ENCODE measurements at regions not wholly inside any gene's neighbourhood (a gene's known extent, or its start where the extent isn't known, plus 50 kb on each side); places are given as distances from the start of the nearest gene placed in this dataset.

DNA sequence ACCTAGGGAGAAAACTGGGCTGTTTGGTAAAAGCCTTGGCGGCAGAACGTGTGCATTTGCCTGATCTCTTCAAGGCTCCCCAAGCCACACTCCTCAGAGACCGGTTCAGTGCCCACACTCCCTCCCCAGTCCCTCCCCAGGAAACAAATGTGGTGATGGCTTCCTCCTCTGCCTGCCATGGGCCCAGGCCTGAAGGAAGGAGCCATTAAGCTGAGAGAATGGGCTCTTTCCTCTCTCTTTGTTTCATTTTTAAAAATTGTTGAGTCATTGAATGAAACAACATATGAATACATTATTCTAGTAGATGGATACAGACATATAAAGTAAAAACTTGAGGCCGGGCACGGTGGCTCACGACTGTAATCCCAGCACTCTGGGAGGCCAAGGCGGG, 50.6 kb upstream of the YWHAQ start:
- DNase-seq, result peak; percentile 86

DNA sequence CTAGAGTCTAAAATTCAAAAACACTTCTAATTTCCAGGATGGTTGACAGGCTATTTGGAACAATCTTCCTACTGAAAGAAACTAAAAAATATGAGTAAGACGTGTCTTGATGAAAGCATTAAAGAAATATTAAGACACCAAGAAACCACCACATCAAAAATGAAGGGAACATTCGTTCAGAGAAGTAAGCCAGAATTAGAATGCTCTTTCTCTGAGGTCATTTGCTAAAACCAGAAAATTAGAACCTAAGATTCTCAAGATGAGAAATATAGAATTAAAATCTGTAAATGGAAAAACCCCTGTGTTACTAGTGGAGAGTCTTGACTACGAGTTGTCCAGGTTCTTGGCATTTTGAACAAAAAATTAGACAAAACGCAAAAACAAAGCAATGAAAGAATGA, 54.8 kb upstream of the YWHAQ start:
- no peak for DNase-seq

DNA sequence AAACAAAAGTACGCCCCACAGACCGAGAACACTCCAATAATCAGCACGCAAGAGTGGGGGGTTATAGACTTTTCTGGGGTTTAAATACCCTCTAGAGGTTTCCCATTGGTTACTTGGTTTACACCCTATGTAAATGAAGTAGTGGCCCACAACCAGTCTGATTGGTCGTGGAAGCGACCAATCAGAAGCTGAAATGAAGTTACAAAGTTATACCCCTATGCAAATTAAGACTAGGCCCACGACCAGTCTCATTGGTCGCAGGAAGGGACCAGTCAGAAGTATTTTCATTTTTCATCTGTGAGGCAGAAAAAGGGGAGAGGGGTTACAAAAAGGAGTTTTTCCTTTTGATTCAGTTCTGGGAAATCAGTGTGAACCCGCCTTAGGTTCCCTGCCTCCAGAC, 55.3 kb upstream of the YWHAQ start:
- DNase-seq, result no peak

DNA sequence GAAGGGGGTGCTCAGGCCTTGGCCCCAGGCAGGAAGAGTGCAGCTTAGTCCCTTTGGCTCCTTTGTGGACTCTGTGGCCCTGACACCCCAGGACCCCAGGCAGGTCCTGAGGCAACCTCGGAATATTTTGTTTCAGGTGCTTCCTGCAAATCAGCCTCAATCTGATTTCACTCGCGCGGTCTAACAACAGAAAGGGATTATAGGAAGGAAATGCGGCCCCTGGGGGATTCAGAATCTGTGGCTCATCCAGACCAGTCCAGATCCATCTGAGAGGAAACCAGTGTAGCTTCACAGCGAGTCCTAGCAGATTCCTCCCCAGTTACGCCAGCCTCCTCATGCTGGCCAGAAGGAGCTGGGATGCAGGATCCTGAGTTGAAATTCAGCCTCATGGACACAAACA, 59.5 kb upstream of the YWHAQ start:
- DNase-seq, result peak; percentile 72

DNA sequence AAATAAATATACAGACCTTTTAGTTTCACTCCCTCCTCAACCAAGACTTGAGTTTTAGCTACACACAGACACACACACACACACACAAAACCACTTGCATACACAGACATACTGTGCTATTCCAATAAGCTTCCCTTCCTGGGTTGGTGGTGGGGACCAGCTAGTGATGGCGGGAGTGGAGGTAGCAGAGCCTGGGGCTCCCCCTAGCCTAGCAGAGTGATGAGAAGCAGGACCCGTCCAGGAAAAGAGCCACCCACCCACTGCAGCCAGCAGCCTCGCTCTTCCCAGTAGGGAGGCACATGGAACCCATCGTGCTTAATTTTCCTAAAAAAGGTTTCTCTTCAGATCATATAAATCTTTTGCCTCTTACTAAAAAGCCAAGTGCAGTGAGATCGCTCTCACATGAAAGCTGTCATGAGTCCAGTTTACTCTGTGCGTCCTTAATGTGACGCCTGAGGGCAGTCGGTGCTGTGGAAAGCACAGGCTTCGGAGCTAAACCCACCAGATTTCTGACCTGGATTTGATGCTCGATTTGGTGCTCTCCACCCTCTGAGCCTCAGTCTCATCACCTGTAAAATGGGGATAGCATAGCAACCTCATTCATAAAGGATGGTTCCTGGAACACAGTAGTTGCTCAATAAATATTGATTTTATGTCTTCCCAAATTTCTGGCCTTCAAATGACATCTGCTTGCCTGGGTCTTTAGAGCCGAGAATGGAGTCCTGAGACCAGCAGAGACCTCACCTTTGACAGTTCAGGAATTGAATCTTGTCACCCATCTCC, 60.1 kb upstream of the YWHAQ start:
- DNase-seq, result no peak

DNA sequence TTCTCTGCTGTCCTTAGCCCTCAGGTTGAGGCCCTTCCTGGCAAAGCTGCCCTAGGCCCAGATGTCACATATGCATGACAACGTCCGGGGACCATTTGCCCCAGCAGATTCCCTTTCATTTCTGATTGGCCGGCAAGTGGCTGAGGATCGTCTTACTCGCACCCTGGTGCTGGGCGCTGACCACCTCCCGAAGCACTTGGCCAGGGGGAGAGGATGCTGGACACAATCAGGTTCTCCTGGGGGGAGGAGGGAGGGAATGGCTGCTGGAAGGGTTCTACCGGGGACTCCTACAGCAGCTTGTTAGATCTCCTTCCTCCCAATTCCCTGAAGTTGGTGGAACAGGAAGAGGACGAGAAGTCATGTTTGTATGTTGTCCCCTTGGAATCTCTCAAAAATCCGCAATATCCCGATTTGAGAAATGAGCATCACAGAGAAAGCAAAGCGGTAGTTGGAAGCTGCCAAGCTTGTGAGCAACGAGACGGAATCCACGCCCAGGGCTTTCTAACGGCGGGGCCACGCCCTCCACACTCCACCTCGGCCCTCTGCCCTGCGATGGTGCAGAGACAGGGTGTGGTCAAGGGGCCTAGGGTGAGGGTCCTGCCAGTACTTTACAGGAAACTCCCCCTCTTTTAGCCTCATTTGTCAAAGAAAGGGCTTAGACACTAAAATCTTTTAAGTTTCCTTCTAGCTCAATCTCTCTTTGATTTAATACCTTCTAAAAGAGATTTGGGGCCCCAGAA, 61.8 kb upstream of the YWHAQ start:
- no peak for DNase-seq

DNA sequence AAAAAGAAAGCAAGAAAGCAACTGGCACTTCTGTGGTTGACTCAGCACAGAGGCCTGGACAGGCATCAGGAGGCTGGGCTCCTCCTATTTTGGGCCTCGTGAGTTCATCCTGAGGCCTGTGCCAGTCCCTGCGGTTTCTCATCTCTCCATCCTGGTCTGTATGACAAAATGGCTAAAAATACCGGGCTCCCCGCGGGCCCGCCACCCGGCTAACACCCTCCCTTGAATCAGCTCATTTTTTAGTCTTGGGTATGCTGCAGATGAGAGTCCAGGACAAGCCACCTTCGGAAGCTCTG, 62.3 kb upstream of the YWHAQ start:
- DNase-seq, result peak; percentile 37

DNA sequence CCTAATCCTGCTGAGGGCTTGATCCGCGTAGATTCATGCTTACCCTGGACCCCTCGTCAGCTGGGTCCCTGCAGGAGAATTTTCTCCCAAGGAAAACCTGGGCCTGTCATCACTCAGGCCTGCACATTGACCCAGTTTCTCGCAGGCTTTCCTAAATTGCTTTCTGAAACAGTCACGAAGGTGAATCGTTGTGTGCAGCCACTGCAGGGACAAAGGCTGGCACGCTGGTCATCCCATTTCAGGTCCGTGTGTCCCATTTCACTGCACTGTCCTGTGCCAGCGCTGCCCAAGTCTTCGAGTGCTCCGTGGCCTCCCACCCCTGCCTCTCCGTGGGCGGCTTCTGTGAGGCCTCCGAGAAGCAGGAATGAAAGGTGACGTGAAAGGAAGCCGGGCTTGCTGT, 62.8 kb upstream of the YWHAQ start:
- DNase-seq, result no peak

DNA sequence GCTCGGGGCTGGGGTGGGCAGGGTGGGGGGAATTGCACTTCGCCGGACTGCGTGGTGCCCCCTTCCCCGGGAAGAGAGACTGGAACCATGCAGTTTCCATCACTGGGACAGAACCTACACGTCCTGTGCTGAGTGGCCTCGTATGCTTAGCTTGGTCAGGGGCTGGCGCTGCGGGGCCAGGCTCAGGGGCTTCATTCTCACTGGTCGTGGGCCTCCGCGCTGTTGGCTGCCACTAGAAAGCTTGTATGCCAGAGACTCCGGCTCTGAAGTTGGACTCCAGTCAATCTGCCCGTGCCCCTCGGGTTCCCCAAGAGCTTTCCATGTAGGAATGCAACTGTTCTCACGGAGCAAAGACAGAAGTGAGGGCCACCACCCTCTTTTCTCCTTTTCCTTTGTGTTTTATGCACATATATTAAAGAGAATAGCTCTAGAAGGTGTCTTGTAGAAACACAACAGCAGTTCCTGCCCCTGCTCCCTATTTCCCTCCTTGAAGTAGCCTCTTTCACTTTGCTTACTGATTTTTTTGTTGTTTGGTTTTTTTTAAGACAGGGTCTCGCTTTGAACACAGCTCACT, 64.0 kb upstream of the YWHAQ start:
- DNase-seq, result no peak

DNA sequence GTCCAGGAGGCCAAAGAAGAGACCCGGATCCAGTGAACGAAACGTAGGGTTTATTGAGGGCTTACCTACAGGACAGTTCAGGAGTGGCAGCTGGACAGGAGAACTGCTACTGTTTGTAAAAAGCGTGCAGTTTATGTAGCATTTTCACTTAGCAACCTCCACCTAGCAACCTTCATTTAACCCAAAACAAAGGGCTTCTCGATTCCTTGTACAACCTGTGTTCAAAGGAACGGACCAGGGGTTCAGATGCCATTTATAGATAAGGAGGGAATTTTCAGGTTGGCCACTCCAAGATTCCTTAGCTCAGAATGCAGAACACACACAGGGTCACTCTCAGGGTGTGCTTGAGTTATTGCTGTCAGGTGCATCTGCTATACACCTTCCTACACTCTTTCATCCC, 65.1 kb upstream of the YWHAQ start:
- no peak for DNase-seq

DNA sequence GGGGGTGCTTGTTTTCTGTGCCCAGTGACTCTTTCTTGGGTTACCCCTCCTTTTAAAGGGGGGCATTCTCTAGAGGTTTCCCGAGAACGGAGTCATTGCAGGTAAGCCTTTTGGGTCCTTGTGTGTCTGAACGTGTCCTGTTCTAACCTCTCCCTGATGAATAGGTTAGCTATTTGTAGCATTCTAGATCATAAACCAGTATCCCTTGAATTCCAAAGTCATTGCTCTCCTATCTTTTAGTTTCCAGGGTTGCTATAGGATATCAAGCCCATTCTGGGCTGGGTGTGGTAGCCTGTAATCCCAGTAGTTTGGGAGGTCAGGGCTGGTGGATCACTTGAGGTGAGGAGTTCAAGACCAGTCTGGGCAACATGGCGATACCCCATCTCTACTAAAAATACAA, 65.9 kb upstream of the YWHAQ start:
- DNase-seq, result no peak

DNA sequence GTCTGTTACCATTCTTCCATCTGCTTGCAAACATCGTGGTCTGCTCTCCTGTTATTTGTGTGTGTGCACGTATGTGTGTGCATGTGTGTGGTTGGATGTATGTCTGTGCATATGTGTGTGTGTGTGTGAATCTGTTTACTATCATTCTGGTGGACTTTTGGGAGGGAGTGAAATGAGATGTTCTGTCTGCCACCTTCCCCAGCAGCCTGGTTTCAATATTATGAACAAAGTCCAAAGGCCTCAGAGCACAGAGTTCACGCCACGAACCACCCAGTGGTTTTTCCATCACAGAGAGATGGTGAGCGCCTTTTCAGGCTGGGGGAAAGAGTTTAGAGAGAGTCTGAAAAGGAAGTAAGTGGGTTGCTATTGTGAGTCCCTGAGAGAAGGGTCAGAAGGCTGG, 67.1 kb upstream of the YWHAQ start:
- no peak for DNase-seq

DNA sequence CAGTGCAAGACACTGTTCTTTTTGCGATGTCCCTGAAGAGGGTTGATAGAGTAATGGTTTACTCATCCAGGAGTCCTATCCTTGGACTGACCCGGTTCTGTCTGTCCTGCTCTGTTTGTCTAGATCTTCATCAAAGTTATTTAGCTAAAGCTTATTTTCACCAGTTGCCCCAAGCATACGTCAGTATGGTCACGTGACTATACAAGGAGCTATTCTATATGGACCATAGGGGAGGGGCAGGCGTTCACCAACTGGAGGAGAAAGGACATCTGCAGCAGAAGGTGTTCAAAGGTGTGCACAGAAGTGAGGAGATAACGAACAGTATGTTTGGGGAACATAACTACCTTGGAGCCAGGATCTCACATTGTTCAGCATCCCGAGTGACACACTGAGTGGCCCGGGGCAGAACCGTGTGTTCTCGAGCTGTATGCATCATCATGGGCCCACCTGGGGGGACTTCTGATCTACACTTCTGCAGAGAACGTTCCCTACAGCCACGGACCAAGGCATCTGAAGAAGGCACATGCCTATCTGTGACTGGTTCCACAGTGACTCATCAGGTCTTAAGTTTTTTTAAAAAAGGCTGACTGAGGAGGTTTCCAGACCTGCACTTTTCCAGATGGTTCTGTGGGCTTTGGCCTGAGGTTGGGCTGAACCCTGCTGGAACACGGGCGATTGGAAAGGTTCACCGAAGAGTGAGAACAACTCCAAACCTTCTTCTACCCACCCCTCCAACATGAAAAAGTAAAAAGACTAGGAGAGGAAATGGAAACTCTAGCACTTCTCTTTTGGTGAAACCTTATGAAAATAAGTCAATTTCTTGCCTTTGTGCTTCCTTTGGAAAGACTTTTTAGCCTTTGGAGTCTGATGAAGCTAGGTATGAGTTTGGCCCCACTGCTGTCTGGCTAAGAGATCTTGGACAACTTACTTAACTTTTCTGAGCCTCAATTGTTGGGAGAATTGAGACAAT, 68.6 kb upstream of the YWHAQ start:
- DNase-seq, result no peak

DNA sequence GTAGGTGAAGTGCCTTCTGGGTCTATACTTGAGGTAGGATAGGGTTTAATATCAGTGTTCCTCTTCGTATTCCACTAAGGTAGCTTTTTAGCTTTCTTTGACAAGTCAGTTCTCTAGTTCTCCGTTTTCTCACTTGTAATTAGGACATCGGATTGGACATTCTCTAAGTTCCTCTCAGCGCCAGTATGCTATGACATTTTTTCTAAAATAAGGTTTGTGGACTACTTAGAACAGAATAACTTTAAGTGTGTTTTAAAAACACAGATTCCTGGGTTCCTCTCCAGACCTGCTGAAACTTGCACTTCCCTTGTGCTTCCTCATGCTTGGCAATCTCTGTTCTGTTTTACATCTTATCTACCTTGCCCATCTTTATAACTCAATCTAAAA, 69.3 kb upstream of the YWHAQ start:
- no peak for DNase-seq

DNA sequence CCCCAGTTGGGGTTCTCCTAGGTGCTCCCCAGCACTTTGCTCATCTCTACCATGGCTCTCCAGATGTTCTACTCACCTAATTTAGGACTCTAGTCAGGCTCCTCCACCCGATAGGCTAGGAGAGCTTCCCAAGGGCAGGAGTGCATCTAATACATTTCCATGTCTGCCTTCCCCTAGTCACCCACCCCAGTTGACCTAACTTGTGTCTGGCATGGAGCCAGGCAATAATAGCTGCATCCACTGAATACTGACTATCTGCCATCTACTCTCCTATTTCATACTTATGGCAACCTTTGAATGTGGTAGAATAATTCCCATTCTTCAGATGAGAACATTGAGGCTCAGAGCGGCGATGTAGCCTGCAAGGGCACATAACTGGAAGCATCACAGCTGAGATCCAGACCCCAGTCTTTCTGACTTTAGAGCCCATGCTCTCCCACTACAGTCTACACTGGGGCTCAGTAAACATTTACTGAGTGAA, 71.8 kb upstream of the YWHAQ start:
- no peak for DNase-seq

DNA sequence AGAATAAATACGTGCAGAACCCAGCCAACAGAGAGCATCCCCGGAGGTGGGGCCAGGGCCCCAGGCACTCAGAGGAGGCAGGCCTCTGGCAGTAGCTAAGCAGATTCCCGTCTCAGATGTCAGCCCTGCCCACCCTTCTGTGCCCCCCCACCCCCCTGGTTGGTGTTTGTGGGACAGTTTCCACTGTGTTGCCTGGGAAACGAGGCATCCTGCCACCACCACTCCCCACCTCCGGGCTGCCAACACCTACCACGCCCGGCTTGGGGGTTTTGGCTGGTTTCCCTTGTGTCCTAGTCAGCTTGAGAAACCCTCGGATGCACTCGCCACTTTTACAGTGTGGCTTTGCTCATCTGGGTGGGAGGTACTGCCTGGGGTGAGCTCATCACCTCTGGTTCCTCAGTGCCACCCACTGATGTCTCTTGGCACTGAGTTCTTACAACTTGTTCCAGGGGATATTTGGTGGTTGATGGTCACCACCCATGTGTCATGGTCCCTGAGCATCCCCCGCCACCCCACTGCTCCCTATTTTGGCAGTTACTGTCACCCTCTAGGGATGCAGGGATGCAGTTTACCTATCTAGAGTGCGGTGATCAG, 72.4 kb upstream of the YWHAQ start:
- no peak for DNase-seq

DNA sequence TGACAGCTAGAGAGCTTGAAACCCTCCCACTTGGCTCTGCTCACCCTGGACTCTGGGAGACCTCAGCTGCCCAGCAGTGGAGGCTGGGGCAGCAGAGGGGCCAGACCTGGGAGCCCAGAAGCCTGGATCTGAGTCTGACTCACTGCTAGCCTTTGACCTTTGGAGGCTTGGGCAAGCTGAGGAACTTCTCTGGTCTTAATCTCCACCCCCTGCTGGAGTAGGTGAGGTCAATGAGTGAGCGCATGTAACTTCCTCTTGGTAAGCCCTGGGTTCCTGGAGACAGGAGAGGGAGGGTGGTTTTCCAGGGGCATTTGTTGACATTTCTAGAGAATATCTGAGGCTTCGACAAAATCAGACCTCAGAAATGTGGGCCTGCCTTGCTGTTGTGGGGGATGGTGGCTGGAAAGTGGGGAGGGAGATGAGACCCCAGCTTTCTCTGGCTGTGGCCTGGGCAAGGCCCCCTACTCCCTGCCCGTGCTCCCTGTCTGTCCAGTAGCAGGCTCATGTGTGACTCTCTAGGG, 73.0 kb upstream of the YWHAQ start:
- peak; percentile 35 for DNase-seq

DNA sequence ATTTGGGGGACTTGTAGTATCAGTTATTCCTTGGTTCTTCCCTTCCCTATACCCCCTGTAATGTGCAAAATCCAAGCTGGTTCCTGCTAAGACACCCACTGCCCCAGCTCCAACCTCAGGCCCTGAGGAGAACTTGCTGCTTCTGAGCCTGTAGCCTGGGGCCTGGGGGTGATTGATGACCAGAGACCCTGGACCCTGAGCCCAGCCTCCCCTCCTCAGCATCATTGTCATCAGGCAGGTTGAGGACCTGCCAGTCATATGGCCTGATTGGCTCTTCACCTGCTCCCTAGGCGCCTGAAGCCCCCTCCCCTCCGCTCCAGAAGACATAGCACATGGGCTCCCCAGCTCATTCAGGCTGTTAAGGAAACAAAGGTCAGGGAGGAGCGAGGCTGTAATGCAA, 73.8 kb upstream of the YWHAQ start:
- DNase-seq, result no peak

DNA sequence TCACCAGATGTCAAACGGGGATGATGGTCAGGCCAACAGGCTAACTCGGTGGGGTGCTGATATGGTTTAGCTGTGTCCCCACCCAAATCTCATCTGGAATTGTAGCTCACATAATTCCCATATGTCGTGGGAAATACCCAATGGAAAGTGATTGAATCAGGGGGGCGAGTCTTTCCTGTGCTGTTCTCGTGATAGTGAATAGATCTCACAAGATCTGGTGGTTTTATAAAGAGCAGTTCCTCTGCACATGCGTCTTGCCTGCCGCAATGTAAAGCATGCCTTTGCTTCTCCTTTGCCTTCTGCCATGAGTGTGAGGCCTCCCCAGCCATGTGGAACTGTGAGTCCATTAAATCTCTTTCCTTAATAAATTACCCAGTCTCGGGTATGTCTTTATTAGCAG, 74.4 kb upstream of the YWHAQ start:
- DNase-seq, result no peak

DNA sequence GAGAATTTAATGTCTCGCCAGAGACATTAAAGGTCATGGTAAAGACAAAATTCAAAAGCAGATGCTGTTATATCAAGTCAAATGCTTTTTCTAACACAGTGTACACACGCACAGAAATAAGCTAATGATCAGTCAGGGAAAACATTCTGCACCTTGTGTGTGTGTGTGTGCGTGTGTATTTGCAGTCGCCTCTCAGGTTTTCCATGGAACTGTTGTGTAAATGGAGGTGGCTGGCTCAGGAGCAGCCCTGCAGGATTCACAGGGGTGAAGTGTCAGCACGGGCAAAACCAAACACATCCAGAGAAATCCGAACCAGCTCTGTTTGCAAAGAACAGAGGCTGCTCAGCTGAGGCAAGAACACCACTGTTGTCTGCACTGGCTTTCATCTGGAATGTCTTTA, 76.2 kb upstream of the YWHAQ start:
- DNase-seq, result no peak

DNA sequence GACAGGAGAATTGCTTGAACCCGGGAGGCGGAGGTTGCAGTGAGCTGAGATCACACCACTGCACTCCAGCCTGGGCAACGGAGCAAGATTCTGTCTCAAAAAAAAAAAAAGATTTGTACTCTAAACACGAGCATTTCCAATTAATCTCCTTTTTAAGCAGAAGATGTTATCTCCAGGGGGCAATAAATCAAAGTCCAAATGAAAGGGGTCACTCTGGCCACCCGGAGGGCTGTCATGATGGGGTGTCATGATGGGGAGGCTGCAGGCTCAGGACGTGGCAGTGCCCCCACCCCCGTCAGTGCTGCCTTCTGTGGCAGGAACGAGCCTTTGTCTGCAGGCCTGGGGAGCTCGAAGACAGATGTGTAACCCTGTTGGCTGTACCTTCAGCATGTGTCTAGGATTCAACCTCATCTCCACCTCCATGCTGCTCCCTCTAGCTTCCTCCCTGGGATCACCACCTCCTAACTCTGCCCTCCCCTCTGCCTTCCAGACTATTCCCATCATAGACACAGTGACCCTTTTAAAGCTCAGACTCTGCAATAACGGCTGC, 76.9 kb upstream of the YWHAQ start:
- DNase-seq, result no peak

All from GDM1 (cell line).